ENCODE measurements at regions not wholly inside any gene's neighbourhood (a gene's known extent, or its start where the extent isn't known, plus 50 kb on each side); places are given as distances from the start of the nearest gene placed in this dataset.

GRCh38 chr17:65381152-65381551, 180.3 kb downstream of the AXIN2 start:
- no peak for TF ChIP-seq CTCF (IDR thresholded peaks at IDR 0.05)
- no peak for TF ChIP-seq POLR2A (IDR thresholded peaks at IDR 0.05)
